GM12878 (cell line): ENCODE measurements at regions not wholly inside any gene's neighbourhood (a gene's known extent, or its start where the extent isn't known, plus 50 kb on each side); places are given as distances from the start of the nearest gene placed in this dataset.

Source experiments
- BCL11A ChIP-seq: IDR thresholded peaks from 2 replicates; pipeline ENCODE4 v1.6.1; 2011; ENCODE audit warnings: low read depth, low read length
- EP300 ChIP-seq, 2 experiments: fragments of 150-350 bp in 1 of 2; IDR thresholded peaks; 2 replicates each; pipeline ENCODE4 v1.6.1; 2011 to 2012; ENCODE audit warnings: low read depth in 2 of 2, low read length in 2 of 2, borderline replicate concordance in 1 of 2, improper control_type of control experiment in 1 of 2, inconsistent platforms in 1 of 2; ENCODE audit not compliant: control insufficient read depth in 1 of 2
- POLR2AphosphoS5 ChIP-seq: IDR thresholded peaks from 2 replicates; pipeline ENCODE4 v1.6.1; 2011; ENCODE audit warnings: mild to moderate bottlenecking, low read length, inconsistent platforms
- ZBTB11 ChIP-seq: fragments of 450-650 bp; formaldehyde crosslinking; IDR thresholded peaks from 2 replicates; pipeline ENCODE4 v1.5.0; 2022; ENCODE audit warnings: mild to moderate bottlenecking, missing genetic modification characterization
- ZZZ3 ChIP-seq: IDR thresholded peaks from 2 replicates; pipeline ENCODE4 v1.6.1; 2011; ENCODE audit warnings: low read depth; ENCODE audit not compliant: control insufficient read depth, insufficient read length

- TF ChIP-seq ZBTB11 (CRISPR knock-in tag) (no peak), ZZZ3 (no peak), BCL11A (no peak), POLR2AphosphoS5 (no peak), EP300 (IDR thresholded peaks at IDR 0.05; ENCODE audit: borderline replicate concordance in 1 of 2, control insufficient read depth in 1 of 2, low read depth in 2 of 2, low read length in 2 of 2) (no peak)
These were observed 101.0 kb upstream of the C3orf80 start for GRCh38 chr3:160124224-160124623.
